IMR-90 (cell line): ENCODE measurements at regions not wholly inside any gene's neighbourhood (a gene's known extent, or its start where the extent isn't known, plus 50 kb on each side); places are given as distances from the start of the nearest gene placed in this dataset.

Experiments
- CTCF ChIP-seq: conservative IDR thresholded peaks from 2 replicates; pipeline ENCODE4 v1.5.1; 2012; ENCODE audit warnings: mild to moderate bottlenecking, low read depth, low read length, improper control_type of control experiment
- ELK1 ChIP-seq: fragments of 150-350 bp; IDR thresholded peaks from 2 replicates; pipeline ENCODE4 v1.6.1; 2016; ENCODE audit warnings: low read depth, mild to moderate bottlenecking, low read length, moderate library complexity, borderline replicate concordance
- FOS ChIP-seq: fragments of 150-350 bp; IDR thresholded peaks from 2 replicates; pipeline ENCODE4 v1.6.1; 2016; ENCODE audit warnings: low read depth, low read length
- MAFK ChIP-seq: IDR thresholded peaks from 2 replicates; pipeline ENCODE4 v1.6.1; 2012; ENCODE audit warnings: low read depth, low read length, improper control_type of control experiment
- MAZ ChIP-seq: IDR thresholded peaks from 2 replicates; pipeline ENCODE4 v1.6.1; 2012; ENCODE audit warnings: low read depth, mild to moderate bottlenecking, low read length, improper control_type of control experiment, moderate library complexity, borderline replicate concordance
- MXI1 ChIP-seq: IDR thresholded peaks from 2 replicates; pipeline ENCODE4 v1.6.1; 2012; ENCODE audit warnings: low read depth, mild to moderate bottlenecking, low read length, moderate library complexity, borderline replicate concordance
- POLR2A ChIP-seq: IDR thresholded peaks from 2 replicates; pipeline ENCODE4 v1.6.1; 2012; ENCODE audit warnings: mild to moderate bottlenecking, low read depth, low read length
- RAD21 ChIP-seq: IDR thresholded peaks from 2 replicates; pipeline ENCODE4 v1.6.1; 2012; ENCODE audit warnings: low read length, improper control_type of control experiment

- TF ChIP-seq POLR2A: no peak
- TF ChIP-seq CTCF: no peak
- TF ChIP-seq MAZ: no peak
- TF ChIP-seq MAFK: no peak
- no peak for TF ChIP-seq FOS
- no peak for TF ChIP-seq MXI1
- no peak for TF ChIP-seq ELK1
- TF ChIP-seq RAD21: no peak
Observed at GRCh38 chr11:37942081-37942480, 1344.0 kb upstream of the RAG2 start.
